IPS DF 19.7 (cell line): ENCODE measurements at regions not wholly inside any gene's neighbourhood (a gene's known extent, or its start where the extent isn't known, plus 50 kb on each side); places are given as distances from the start of the nearest gene placed in this dataset.
"Not testable (repeated sequence)": the region's sequence is repeated elsewhere in the genome, so short reads cannot be mapped to it uniquely, and the experiment has no call there.

Source experiments
- DNase-seq: peaks from one replicate; pipeline ENCODE4 v3.0.0-alpha.2; 2013; ENCODE audit warnings: low read depth, low spot score

- DNase-seq, result no peak
Measured at GRCh38 chr6:51302431-51302830, 483.8 kb downstream of the TFAP2B start.

- DNase-seq, result no peak
Measured at GRCh38 chr6:51303338-51303737, 484.7 kb downstream of the TFAP2B start.

GRCh38 chr6:51314965-51315364 lies 496.3 kb downstream of the TFAP2B start:
- DNase-seq, result no peak

GRCh38 chr6:51318674-51319073 lies 500.0 kb downstream of the TFAP2B start:
- no peak for DNase-seq

- not testable (repeated sequence) for DNase-seq
Measured at GRCh38 chr6:51321477-51321876, 502.8 kb downstream of the TFAP2B start.

- DNase-seq, result no peak
Measured at GRCh38 chr6:51322505-51322904, 503.8 kb downstream of the TFAP2B start.

- no peak for DNase-seq
Measured at GRCh38 chr6:51323056-51323455, 504.4 kb downstream of the TFAP2B start.

GRCh38 chr6:51330971-51331370 lies 512.3 kb downstream of the TFAP2B start:
- no peak for DNase-seq

GRCh38 chr6:51335543-51335942 lies 516.9 kb downstream of the TFAP2B start:
- no peak for DNase-seq

GRCh38 chr6:51336185-51336584 lies 517.5 kb downstream of the TFAP2B start:
- no peak for DNase-seq

- no peak for DNase-seq
Measured at GRCh38 chr6:51337277-51337676, 518.6 kb downstream of the TFAP2B start.

- no peak for DNase-seq
Measured at GRCh38 chr6:51339108-51339507, 520.4 kb downstream of the TFAP2B start.

- no peak for DNase-seq
Measured at GRCh38 chr6:51339728-51340127, 521.1 kb downstream of the TFAP2B start.

GRCh38 chr6:51342393-51342792 lies 523.7 kb downstream of the TFAP2B start:
- no peak for DNase-seq

GRCh38 chr6:51349857-51350256 lies 531.2 kb downstream of the TFAP2B start:
- no peak for DNase-seq

- DNase-seq, result no peak
Measured at GRCh38 chr6:51350308-51350904, 531.7 kb downstream of the TFAP2B start.

- DNase-seq, result no peak
Measured at GRCh38 chr6:51352506-51353029, 533.9 kb downstream of the TFAP2B start.

- no peak for DNase-seq
Measured at GRCh38 chr6:51360287-51360686, 541.6 kb downstream of the TFAP2B start.

- DNase-seq, result no peak
Measured at GRCh38 chr6:51365566-51365965, 546.9 kb downstream of the TFAP2B start.

- no peak for DNase-seq
Measured at GRCh38 chr6:51369485-51369884, 550.8 kb downstream of the TFAP2B start.

- no peak for DNase-seq
Measured at GRCh38 chr6:51382847-51383246, 564.2 kb downstream of the TFAP2B start.

GRCh38 chr6:51384736-51385135 lies 566.1 kb downstream of the TFAP2B start:
- DNase-seq, result no peak

- no peak for DNase-seq
Measured at GRCh38 chr6:51386347-51386836, 567.7 kb downstream of the TFAP2B start.

- DNase-seq, result no peak
Measured at GRCh38 chr6:51387907-51388306, 569.2 kb downstream of the TFAP2B start.
